ENCODE measurements at regions not wholly inside any gene's neighbourhood (a gene's known extent, or its start where the extent isn't known, plus 50 kb on each side); places are given as distances from the start of the nearest gene placed in this dataset.

GRCh38 chr13:106139377-106139776 is 396.1 kb downstream of the EFNB2 start:
- Histone ChIP-seq H3K27ac (no peak overlapping the region), H3K36me3 (no peaks in the 10 kb centered on the region), H3K27me3 (no peaks in the 10 kb centered on the region), H3K9me3 (no peaks in the 10 kb centered on the region), H3K4me3 (no peak overlapping the region), H3K4me1 (no peaks in the 10 kb centered on the region)
- TF ChIP-seq CTCF (IDR thresholded peaks at IDR 0.05) (no peak), POLR2A (IDR thresholded peaks at IDR 0.05) (no peak), POLR2AphosphoS5 (IDR thresholded peaks at IDR 0.05; ENCODE audit: insufficient read depth in 1 of 2, low read depth in 1 of 2) (no peak)
- DNase-seq (ENCODE audit: extremely low spot score in 2 of 2), result no peak
- intact Hi-C loops (cut with DNase I), result no loop called here

- Histone ChIP-seq H3K36me3 (no peaks in the 10 kb centered on the region), H3K4me1 (no peaks in the 10 kb centered on the region), H3K4me3 (no peak overlapping the region), H3K27me3 (no peaks in the 10 kb centered on the region), H3K9me3 (no peaks in the 10 kb centered on the region), H3K27ac (no peak overlapping the region)
- DNase-seq (ENCODE audit: extremely low spot score in 2 of 2), result no peak
- intact Hi-C loops (cut with DNase I), result no loop called here
- no peak for TF ChIP-seq CTCF (IDR thresholded peaks at IDR 0.05)
- no peak for TF ChIP-seq POLR2A (IDR thresholded peaks at IDR 0.05)
- TF ChIP-seq POLR2AphosphoS5 (IDR thresholded peaks at IDR 0.05; ENCODE audit: insufficient read depth in 1 of 2, low read depth in 1 of 2), result no peak
Measured at GRCh38 chr13:106138620-106139019, 396.8 kb downstream of the EFNB2 start.

GRCh38 chr13:106133025-106133424 is 402.4 kb downstream of the EFNB2 start:
- H3K9me3 ChIP-seq, result no peaks in the 10 kb centered on the region
- no peak overlapping the region for H3K4me3 ChIP-seq
- H3K4me1 ChIP-seq, result no peaks in the 10 kb centered on the region
- no peak for DNase-seq (ENCODE audit: extremely low spot score in 2 of 2)
- TF ChIP-seq CTCF (IDR thresholded peaks at IDR 0.05) (no peak), POLR2A (IDR thresholded peaks at IDR 0.05) (no peak)
- H3K27me3 ChIP-seq, result no peaks in the 10 kb centered on the region
- H3K27ac ChIP-seq, result no peak overlapping the region
- no peaks in the 10 kb centered on the region for H3K36me3 ChIP-seq
- intact Hi-C loops (cut with DNase I), result no loop called here

- Histone ChIP-seq H3K27me3 (no peaks in the 10 kb centered on the region), H3K4me3 (no peak overlapping the region), H3K4me1 (no peaks in the 10 kb centered on the region), H3K9me3 (no peaks in the 10 kb centered on the region), H3K27ac (no peak overlapping the region), H3K36me3 (no peaks in the 10 kb centered on the region)
- TF ChIP-seq POLR2A (IDR thresholded peaks at IDR 0.05), result no peak
- TF ChIP-seq CTCF (IDR thresholded peaks at IDR 0.05), result no peak
- DNase-seq (ENCODE audit: extremely low spot score in 2 of 2), result no peak
- intact Hi-C loops (cut with DNase I), result no loop called here
Measured at GRCh38 chr13:106132216-106132615, 403.2 kb downstream of the EFNB2 start.

- H3K4me1 ChIP-seq, result no peaks in the 10 kb centered on the region
- no peaks in the 10 kb centered on the region for H3K9me3 ChIP-seq
- intact Hi-C loops (cut with DNase I), result no loop called here
- H3K27me3 ChIP-seq, result no peaks in the 10 kb centered on the region
- no peak for DNase-seq (ENCODE audit: extremely low spot score in 2 of 2)
- H3K4me3 ChIP-seq, result no peak overlapping the region
- TF ChIP-seq POLR2AphosphoS5 (IDR thresholded peaks at IDR 0.05; ENCODE audit: insufficient read depth in 1 of 2, low read depth in 1 of 2) (no peak), POLR2A (IDR thresholded peaks at IDR 0.05) (no peak), CTCF (IDR thresholded peaks at IDR 0.05) (no peak)
- H3K36me3 ChIP-seq, result no peaks in the 10 kb centered on the region
- no peak overlapping the region for H3K27ac ChIP-seq
Measured at GRCh38 chr13:106129993-106130392, 405.5 kb downstream of the EFNB2 start.

Measured in vagina (tissue), 2 donors.